Ishikawa (cell line): ENCODE measurements at regions not wholly inside any gene's neighbourhood (a gene's known extent, or its start where the extent isn't known, plus 50 kb on each side); places are given as distances from the start of the nearest gene placed in this dataset.

Experiments
- CEBPB ChIP-seq: IDR thresholded peaks from 2 replicates; pipeline ENCODE4 v1.6.1; 2012
- CREB1 ChIP-seq: IDR thresholded peaks from 2 replicates; pipeline ENCODE4 v1.6.1; 2012; ENCODE audit warnings: low read depth
- EGR1 ChIP-seq: IDR thresholded peaks from 2 replicates; pipeline ENCODE4 v1.6.1; 2012
- EP300 ChIP-seq: IDR thresholded peaks from 2 replicates; pipeline ENCODE4 v1.6.1; 2012; ENCODE audit warnings: borderline replicate concordance
- FOXM1 ChIP-seq: IDR thresholded peaks from 2 replicates; pipeline ENCODE4 v1.6.1; 2012; ENCODE audit warnings: low read depth, borderline replicate concordance
- NFIC ChIP-seq: IDR thresholded peaks from 2 replicates; pipeline ENCODE4 v1.6.1; 2012
- RAD21 ChIP-seq: IDR thresholded peaks from 2 replicates; pipeline ENCODE4 v1.6.1; 2012; ENCODE audit warnings: low read depth
- TAF1 ChIP-seq: IDR thresholded peaks from 2 replicates; pipeline ENCODE4 v1.6.1; 2012; ENCODE audit warnings: low read depth, mild to moderate bottlenecking
- TCF12 ChIP-seq: IDR thresholded peaks from 2 replicates; pipeline ENCODE4 v1.6.1; 2012; ENCODE audit warnings: low read depth
- TEAD4 ChIP-seq: IDR thresholded peaks from 2 replicates; pipeline ENCODE4 v1.6.1; 2012
- YY1 ChIP-seq: IDR thresholded peaks from 2 replicates; pipeline ENCODE4 v1.6.1; 2012; ENCODE audit warnings: low read depth
- ZBTB7A ChIP-seq: IDR thresholded peaks from 2 replicates; pipeline ENCODE4 v1.6.1; 2012; ENCODE audit warnings: low read depth
- TF ChIP-seq, protein P1 (sequence below): IDR thresholded peaks from 2 replicates; pipeline ENCODE4 v1.6.1; 2012
- TF ChIP-seq, protein P2 (sequence below): IDR thresholded peaks from 2 replicates; pipeline ENCODE4 v1.6.1; 2012
- TF ChIP-seq, protein P3 (sequence below): IDR thresholded peaks from 2 replicates; pipeline ENCODE4 v1.6.1; 2012; ENCODE audit warnings: low read depth, mild to moderate bottlenecking

DNA sequence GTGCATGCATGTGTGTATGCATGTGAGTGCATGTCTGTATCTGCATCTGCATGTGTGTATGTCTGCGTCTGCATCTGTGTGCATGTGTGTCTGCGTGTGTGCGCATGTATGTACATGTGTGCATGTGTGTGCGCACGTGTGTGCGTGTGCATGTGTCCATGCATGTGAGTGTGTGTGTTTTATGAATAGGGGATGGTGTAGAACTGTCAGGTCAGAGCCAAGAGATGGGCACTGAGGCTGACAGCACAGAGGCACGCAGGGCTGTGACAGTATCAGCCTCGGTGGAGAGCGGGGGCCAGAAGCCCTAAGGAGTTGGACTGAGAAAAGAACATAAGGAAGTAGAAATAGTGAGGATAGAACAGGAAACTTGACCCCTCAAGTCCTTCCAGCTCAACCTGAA is 494.0 kb upstream of the MYT1L start:
- TF ChIP-seq NFIC, result no peak

DNA sequence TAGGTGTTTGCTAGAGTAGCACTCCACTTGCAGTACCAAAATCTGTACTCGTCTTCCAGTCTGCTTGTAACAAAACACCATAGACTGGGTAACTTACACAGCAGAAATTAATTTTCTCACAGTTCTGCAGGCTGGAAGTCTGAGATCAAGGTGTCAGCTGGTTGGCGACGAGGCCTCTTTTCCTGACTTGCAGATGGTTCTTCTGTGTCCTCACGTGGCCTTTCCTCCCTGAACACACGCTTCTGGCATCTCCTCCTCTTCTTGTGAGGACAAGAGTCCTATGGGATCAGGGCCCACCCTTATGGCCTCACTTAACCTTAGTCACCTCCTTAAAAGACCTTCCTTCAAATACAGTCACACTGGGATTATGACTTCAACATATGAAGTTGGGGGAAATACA is 493.5 kb upstream of the MYT1L start:
- TF ChIP-seq NFIC, result no peak

DNA sequence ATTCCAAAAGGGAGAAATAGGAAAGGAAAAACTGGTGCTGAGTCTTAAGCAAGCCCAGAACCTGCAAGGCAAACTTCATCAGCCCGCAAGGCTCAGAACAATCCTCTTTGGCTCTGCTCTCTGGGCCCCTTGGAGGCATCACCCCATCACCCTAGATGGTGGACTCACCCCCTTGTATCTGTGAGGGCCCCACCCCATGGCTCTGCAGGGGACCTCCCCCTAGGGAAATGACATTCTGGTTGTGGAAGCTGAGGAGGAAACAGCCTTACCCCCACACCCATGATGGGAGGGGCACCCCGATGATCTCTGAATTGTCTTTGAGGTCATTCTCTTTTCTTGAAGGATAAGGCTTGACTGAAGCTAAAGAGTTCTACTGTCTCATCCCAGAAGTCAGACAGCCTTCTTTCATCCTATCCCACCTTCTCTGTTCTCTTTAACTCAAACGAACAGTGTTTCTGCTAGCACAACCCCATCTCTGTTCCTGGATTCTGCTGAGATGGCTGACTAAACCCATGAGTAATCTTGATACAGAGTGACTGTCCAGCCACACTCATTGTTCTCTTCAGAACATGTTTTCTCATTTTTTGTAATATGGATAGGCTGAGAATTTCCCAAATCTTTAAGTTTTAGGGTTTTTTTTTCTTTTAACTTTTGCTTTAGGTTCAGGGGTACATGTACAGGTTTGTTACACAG is 492.1 kb upstream of the MYT1L start:
- TF ChIP-seq RAD21 (no peak), EP300 (no peak), EGR1 (no peak), NFIC (no peak), ZBTB7A (no peak), YY1 (no peak), TAF1 (no peak), TCF12 (no peak), FOXM1 (no peak), CEBPB (no peak), TEAD4 (no peak), CREB1 (no peak)
- TF ChIP-seq, protein P1, sequence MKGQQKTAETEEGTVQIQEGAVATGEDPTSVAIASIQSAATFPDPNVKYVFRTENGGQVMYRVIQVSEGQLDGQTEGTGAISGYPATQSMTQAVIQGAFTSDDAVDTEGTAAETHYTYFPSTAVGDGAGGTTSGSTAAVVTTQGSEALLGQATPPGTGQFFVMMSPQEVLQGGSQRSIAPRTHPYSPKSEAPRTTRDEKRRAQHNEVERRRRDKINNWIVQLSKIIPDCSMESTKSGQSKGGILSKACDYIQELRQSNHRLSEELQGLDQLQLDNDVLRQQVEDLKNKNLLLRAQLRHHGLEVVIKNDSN, result no peak
- TF ChIP-seq, protein P2, sequence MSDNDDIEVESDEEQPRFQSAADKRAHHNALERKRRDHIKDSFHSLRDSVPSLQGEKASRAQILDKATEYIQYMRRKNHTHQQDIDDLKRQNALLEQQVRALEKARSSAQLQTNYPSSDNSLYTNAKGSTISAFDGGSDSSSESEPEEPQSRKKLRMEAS, result no peak
- TF ChIP-seq, protein P3, sequence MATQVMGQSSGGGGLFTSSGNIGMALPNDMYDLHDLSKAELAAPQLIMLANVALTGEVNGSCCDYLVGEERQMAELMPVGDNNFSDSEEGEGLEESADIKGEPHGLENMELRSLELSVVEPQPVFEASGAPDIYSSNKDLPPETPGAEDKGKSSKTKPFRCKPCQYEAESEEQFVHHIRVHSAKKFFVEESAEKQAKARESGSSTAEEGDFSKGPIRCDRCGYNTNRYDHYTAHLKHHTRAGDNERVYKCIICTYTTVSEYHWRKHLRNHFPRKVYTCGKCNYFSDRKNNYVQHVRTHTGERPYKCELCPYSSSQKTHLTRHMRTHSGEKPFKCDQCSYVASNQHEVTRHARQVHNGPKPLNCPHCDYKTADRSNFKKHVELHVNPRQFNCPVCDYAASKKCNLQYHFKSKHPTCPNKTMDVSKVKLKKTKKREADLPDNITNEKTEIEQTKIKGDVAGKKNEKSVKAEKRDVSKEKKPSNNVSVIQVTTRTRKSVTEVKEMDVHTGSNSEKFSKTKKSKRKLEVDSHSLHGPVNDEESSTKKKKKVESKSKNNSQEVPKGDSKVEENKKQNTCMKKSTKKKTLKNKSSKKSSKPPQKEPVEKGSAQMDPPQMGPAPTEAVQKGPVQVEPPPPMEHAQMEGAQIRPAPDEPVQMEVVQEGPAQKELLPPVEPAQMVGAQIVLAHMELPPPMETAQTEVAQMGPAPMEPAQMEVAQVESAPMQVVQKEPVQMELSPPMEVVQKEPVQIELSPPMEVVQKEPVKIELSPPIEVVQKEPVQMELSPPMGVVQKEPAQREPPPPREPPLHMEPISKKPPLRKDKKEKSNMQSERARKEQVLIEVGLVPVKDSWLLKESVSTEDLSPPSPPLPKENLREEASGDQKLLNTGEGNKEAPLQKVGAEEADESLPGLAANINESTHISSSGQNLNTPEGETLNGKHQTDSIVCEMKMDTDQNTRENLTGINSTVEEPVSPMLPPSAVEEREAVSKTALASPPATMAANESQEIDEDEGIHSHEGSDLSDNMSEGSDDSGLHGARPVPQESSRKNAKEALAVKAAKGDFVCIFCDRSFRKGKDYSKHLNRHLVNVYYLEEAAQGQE, result no peak

DNA sequence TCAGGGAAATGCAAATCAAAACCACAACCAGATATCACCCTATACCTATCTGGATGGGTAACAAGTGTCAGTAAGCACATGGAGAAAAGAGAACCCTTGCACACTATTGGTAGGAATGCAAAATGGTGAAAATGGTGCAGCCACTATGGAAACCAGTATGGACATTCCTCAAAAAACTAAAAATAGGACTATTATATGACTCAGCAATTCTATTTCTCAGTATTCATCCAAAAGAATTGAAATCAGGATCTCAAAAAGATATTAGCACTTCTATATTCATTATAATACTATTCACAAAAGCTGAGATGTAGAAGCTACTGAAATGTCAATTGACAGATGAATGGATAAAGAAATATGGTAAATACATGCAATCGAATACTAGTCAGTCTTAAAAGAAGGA is 491.1 kb upstream of the MYT1L start:
- TF ChIP-seq EGR1, result no peak
- TF ChIP-seq EP300, result no peak
- TF ChIP-seq ZBTB7A, result no peak
- no peak for TF ChIP-seq TAF1
- TF ChIP-seq, protein P2, result no peak
- no peak for TF ChIP-seq TCF12
- TF ChIP-seq YY1, result no peak
- no peak for TF ChIP-seq RAD21
- TF ChIP-seq CREB1, result no peak
- no peak for TF ChIP-seq TEAD4
- no peak for TF ChIP-seq NFIC
- TF ChIP-seq CEBPB, result no peak
- TF ChIP-seq, protein P1, result no peak
- no peak for TF ChIP-seq FOXM1
- TF ChIP-seq, protein P3, result no peak

DNA sequence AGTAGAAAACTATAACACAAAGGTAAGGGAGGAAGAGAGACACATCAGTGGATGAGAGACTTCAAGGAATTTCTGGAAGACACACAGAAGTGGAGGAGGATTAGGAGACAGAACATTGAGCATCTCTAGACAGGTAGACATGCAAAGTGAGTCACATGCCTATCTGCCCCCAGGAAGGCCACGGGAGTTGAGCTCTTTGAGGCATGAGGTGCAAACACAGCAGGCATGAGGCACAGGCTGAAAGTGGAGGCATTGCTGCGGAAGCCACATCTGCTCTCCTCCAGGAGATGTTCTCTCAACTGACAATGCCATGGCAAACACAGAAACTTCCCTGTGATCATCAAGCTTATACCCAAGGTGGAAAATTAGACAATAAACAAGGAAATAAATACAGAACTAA is 481.6 kb upstream of the MYT1L start:
- TF ChIP-seq TAF1, result no peak
- TF ChIP-seq EGR1, result no peak
- TF ChIP-seq, protein P2, result no peak
- TF ChIP-seq NFIC, result no peak
- TF ChIP-seq ZBTB7A, result no peak

DNA sequence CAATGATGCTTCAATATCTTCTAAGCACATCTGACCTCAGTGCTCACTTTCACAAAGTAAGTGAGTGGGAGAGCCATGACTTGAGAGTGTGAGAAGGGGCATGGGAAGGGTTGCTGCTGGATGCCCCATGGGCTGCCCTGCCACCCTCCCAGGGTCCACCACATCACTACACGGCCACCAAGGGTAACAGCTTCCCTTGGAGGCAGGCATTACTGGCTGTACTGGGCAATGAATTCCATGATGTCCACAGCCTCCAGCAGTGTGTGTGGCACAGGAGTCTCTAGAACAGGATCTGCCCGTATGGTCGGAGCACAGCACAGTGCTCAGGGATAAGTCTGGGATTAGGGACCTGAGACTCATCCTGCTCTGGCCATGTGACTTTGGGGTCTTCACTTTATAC is 481.0 kb upstream of the MYT1L start:
- no peak for TF ChIP-seq TEAD4
- no peak for TF ChIP-seq EGR1
- TF ChIP-seq TAF1, result no peak
- TF ChIP-seq, protein P3, result no peak
- no peak for TF ChIP-seq FOXM1
- TF ChIP-seq, protein P1, result no peak
- no peak for TF ChIP-seq CREB1
- no peak for TF ChIP-seq EP300
- TF ChIP-seq, protein P2, result no peak
- no peak for TF ChIP-seq ZBTB7A
- TF ChIP-seq TCF12, result no peak
- TF ChIP-seq RAD21, result no peak
